GM19025 (cell line): ENCODE measurements at regions not wholly inside any gene's neighbourhood (a gene's known extent, or its start where the extent isn't known, plus 50 kb on each side); places are given as distances from the start of the nearest gene placed in this dataset.
"Not testable (repeated sequence)": the region's sequence is repeated elsewhere in the genome, so short reads cannot be mapped to it uniquely, and the experiment has no call there.

Source experiments
- ATAC-seq: cut with Tn5 transposase; IDR thresholded peaks from one replicate; pipeline ENCODE4 v1.9.1; 2021; ENCODE audit warnings: mild to moderate bottlenecking, low read depth, moderate library complexity; ENCODE audit not compliant: unreplicated experiment

DNA sequence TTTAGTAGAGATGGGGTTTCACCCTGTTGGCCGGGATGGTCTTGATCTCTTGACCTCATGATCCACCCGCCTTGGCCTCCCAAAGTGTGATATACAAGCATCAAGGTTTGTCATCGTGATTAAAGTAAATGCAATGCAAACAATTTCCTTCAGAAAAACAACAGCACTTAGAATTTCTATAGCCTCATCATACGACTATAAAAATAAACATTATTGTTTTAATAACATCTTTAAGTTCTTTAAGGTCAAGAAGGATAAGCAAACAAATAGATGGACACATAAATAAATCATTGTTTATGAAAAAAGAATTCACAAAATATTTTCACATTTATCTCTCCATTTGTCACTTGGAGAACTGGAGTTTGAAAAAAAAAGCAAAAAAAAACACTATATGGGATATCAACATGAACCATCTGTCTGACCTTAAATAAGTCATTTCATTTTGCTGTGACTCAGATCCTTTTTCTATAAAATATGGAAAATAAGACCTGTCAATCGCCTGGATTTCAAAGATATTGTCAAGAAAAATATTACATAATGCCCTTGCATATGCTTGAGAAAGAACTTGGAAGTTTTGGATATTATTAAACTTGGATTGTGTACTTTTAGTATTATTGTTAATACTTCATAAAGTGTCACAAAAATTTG, 642.0 kb upstream of the KCNMB2 start:
- no peak for ATAC-seq

DNA sequence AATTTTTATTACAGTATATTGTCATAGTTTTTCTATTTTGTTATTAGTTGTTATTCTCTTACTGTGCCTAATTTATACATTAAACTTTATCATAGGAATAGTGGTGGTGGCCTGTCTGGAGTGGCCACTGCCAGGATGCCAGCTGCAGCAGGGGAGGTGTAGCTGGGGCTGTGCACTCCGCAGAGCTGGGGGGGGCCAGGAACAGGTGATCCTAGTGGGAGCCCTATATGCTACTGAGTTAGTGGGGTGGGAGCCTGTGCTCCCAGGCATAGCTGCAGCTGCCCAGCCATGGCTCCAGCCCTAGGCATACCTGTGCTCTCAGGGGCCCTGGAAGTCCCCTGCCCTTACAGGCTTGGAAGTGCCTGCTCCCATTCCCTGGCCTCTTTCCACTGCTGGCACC, 638.1 kb upstream of the KCNMB2 start:
- no peak for ATAC-seq

DNA sequence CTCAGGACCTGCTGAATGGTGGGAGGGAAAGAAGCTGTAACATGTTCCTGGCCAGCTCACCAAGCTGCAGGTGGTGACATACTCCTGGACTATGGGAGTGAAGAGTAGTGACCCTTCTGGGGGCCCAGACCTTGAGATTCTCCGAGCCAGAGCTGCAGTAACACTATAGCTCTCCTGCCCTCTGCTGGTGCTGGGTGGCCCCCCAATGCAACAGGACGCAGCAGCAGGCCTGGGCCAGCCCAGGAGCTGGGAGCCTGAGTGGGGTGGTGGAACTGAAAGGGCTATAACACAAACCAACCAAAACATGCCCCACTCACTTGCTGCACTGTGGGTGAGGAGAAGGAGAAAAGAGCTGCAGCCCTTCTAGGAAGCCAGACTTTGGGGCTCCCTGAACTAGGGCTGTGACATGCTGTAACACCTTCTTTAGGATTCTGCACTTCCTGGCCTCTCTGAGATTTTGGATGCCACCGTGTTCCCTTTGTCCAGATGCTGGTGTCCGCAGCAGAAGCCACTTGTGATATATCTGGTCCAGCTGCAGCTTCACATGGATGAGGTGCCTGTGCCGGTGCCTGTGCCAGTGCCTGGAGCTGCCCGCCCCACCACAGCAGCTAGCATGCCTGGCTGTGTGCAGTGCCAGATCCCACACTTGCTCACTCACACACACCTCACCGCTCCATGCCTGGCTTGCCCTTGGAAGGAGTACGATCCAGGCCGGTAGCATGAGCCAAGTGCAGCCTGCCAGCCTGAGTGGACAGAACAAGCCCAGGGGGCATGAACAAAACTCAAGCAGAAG, 636.8 kb upstream of the KCNMB2 start:
- ATAC-seq: no peak

DNA sequence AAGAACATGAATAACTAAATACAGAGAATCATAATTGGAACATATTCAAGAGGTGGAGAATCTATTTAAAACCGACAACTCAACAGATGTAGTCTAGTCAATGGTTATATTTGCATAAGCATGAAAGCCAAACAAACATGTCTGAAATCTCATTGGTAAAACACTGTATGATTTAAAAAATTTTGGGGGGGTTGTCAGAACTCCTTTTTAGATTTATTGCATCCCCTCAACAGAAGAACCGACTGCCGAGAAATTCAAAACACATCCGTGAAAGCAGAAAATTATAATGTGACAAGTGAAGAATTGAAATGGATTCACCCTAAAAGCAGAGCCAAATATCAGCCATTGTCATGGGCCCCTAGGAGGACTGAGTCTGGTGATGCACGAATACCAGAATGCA, 633.4 kb upstream of the KCNMB2 start:
- ATAC-seq: no peak

DNA sequence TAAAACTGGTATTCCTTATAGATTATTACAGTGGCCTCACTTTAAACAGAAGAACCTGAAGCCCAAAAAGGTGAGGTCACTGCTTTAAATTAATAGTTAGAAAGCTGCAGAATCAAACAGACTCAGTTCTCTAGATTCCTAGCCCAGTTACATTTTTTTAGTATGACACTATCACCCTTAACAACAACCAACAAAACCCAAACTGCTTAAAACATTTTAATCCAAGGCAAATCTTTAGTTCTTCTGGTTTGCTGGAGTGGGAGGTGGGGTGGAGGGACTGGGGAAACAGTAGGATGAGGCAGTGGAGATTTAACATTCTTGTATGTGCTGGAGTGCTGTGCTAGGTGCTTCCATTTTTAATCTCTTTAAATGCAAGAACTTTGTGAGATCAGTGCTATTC, 631.6 kb upstream of the KCNMB2 start:
- ATAC-seq: no peak

DNA sequence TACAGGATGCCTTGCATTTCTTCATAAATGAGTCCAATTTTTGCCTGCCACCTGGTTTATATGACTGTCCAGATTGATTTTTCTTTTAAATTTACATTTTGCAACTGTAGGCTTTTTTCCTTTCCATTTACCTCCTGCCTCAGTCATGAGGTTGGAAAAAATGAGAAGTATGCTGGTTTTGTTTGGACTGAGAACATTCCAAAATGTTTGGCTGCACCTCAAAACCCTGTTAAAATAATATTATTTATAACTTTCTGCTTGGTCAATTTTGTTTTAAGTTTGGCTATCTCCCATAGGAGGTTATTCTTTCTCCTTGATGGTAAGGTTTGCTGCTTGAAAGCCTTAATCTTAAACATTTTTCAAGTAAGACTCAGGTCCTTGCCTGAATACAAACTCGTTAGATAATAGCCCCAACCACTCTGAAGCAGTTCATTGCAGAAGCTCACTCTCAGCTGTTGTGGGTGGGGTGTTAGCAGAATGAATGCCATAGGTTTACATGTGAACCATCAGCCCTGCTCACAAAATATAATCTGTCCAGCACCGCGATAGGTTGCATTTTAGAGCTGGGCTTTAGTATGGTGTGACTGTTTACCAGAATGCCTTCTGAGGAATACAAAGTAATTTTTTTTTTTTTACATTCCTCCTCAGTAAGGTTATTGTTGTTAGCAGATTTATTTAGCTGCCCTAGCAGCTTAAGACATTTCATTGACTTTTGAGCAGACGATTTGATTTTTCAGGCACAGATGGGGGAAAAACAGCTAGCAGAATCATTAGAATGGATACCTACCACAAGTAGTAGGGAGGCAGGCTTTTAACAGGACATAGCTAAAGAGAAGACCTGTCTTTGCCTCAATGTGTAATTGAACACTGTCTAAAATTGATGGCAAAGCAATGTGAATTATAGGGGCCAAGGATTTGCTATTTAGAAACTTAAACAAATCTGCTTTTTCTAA, 630.8 kb upstream of the KCNMB2 start:
- ATAC-seq: no peak

DNA sequence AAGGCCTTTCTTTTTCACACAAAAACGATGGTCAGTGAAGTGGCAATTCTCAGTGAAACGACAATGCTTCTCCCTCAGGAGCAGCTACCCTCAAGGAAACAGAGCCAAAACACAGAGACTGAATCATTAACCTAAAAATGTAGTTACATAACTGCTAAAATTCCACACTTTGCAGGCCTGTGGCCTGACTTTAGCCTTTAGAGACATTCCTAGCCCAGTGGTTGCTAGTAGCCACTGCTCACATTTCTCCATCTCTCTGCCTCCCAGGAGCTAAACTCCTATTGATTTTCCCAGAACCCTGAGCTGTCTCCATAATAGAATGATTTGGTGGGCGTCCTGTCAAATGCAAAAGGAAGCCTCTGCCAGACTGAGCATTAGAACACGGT, 630.1 kb upstream of the KCNMB2 start:
- ATAC-seq: no peak

DNA sequence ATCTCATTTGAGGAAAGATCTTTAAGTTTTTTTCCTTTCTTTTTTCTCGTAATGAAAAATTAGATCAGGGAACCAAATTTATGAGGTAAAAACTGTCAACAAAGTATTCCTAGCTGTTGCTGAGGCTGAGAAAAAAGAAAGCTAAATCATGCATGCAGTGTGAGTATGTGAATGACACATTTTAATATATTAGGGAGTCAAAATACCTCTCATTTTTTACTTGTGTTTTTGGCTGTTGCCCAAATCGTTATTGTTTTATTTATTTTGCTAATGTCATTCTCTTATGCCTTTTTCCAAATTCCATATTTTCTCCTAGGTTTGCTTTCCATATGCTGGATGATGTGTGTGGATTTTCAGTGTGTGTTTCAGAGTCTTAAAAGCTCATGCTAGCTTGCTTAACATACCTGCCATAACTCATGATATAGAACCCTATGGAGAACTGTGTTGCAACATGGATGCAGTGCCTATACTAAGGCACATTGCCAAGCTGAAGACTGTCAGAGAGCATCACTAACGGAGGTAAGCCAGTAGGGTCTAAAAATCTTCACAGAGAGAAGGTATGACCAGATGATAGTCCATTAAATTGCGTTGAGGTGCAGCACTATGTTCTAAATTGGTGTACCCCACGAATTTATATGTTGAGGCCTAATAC, 629.5 kb upstream of the KCNMB2 start:
- no peak for ATAC-seq

DNA sequence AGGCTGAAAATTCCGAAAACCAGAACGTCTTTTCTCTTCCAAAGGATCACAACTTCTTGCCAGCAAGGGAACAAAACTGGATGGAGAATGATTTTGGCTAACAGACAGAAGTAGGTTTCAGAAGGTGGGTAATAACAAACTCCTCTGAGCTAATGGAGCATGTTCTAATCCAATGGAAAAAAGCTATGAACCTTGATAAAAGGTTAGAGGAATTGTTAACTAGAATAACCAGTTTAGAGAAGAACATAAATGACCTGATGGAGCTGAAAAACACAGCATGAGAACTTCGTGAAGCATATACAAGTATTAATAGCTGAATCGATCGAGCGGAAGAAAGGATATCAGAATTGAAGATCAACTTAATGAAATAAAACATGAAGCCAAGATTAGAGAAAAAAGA, 626.7 kb upstream of the KCNMB2 start:
- not testable (repeated sequence) for ATAC-seq

DNA sequence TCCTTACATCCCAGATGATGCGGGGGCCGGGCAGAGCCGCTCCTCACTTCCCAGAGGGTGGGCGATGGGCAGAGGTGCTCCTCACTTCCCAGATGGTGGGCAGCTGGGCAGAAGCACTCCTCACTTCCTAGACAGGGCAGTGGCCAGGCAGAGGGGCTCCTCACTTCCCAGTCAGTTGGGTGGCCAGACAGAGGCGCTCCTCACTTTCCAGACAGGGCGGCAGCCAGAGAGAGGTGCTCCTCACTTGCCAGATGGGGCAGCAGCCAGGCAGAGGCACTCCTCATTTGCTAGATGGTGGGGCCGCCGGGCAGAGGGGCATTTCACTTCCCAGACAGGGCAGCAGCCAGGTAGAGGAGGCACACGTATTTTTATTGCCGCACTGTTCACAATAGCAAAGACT, 622.0 kb upstream of the KCNMB2 start:
- ATAC-seq: no peak

DNA sequence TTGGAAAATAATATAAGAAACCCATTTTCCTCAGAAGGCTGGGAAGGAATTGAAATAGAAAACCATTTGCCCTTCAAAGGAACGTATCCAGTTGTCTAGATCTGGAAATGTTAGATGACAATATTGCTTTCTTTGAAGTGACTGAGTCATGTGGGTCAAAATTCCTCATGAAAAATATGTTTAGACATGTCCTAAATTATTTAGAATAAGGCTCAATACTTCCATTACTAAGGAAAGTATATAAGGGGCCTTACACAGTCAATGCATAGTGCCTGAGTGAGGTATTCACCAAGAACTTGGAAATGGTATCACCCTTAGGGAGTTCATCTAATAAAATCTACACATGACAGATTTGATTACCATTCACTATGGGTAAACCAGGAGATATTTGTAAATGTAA, 619.8 kb upstream of the KCNMB2 start:
- ATAC-seq: no peak

DNA sequence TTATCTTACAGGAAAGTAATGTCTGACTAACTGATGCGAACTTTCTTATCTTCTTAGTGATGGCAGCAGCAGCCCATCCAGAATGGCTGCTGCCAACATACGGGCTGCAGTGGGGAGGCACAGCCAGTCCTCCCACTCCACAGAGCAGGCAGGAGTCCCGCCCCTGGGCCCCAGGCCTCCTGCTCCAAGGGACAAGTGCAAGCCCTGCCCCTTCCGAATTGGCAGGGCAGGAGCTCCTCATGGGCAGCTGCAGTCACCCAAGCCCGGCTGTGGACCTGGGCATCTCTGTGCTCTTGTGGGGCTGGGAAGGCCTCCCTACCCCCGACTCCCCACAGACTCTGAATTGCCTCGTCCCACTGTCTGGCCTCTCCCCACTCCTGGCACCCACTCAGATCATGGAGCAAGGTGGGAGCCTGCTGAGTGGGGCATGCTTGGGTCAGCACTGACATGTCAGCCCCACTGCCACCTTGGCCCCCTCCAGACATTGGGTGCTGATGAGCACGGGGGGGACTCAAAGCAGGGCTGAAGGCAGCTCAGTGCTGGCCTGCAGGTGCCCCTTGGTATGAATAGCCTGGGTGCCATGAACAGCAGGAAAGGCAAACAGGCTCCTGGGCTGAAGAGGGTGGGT, 618.9 kb upstream of the KCNMB2 start:
- no peak for ATAC-seq

DNA sequence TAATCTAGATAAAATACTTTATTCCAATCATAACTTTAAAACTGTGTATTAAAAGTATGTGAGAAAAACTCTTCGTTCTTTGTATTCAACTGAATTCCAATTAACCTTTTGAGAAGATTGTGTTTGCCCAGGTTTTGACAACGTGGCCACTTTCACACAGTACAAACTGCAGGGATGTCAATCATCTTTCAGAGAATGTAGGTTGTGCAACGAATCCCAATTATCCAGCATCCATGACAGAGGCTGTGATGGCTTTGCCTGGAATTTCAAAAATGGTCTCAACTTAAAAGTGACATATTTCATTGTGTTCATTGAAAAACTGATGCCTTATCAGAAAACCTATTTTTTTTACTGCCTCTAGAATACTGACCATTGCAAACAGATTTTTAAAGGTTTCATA, 615.1 kb upstream of the KCNMB2 start:
- no peak for ATAC-seq

DNA sequence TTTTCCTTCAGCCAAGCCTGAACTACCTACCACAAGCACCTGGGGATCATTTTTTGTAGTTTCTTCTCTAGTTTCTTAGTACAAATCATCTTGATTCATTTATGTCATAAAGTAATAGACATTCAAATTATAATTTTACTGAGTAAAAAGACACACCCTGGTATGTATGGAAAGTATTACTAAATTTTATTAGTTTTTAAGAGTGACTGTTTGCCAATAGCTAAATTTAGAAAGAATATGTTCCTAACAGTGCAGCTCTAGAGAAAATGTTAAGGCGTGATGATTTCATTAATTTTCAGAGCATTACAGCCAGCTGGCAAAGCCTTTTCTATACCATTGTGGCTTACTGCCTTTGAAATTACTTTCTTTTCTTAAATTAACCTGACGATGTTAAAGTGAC, 612.0 kb upstream of the KCNMB2 start:
- ATAC-seq: no peak

DNA sequence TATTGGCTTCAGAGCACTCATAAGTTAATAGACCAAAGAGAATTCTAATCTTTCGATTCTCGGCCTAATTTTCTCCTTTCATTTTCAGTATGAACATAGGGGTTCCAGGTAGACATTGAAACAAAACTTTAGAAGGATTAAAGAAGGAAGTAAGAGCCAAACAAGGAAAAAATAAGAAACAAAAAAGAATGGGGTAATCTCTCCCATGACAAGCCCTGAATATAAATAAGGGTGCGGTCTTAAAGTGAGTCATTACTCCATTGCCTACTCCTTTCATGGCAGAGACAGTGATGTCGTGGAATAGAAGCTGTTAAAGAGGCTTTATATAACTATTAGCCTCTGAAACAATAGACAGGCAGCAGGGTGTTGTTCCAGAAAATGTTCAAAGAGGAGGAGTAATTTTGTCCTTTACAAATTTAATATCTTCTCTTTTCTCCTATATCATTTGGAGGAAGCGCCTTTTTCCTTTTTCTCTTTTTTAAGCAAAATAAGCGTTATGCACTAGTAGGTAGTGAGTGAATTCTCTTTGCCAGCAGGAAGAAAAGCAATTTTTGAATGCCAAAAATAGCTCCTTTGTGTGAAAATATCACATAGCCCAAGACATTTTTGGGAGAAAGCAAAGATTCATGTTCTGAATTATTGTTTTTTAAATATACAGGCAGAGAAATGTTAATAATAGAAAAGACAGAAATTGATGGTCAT, 607.9 kb upstream of the KCNMB2 start:
- ATAC-seq: peak; percentile 58

DNA sequence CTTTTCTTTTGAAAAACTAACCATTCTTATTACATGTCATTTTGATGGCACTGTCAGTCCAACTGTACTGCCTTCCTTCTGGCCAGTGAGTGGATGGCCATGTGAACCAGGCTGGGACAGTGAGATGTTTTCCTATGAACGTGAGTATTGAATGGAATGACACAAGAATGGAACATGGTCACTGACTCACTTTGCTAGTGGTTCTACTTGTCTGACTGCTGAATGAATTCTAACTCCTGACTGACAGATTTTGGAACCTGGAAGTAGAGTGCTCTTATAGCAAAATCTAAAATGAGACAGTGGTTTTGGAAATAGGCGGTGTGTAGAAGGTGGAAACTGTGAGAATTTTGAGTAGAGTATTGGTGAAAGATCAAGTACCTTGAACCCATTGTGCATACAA, 606.9 kb upstream of the KCNMB2 start:
- ATAC-seq: no peak

DNA sequence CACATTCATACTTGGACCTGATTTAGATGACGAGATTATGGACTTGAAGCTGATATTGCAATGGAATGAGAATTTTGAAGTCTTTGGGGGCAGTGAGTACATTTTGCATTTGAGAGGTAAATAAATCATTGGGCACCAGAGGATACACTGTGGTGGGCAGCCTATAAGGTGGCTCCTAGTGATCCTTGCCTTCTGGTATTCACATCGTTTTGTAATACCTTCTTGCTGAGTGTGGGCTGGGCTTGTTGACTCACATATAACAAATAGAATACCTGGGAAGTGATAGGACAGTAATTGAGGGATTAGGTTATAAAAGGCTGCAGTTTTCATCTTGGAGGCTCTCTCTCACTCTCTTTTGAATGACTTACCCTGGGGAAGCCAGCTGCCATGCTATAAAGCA, 605.5 kb upstream of the KCNMB2 start:
- no peak for ATAC-seq

DNA sequence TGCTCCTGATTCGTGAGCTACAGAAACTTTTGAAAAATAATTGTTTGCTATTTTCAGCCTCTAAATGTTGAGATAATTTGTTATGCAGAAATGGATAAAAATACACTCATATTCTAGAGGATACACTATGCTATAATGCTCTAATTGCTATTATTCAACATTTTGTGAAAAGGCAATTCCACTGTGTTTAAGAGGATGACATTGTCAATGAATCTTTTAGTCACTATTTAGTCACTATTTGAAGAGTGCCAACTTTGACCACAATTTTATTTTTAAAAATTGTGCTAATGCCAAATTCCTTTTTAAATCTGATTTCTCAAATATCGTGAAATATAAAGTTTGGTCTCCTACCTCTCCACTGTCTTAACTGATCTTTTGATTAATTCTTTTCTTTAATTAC, 604.9 kb upstream of the KCNMB2 start:
- no peak for ATAC-seq

DNA sequence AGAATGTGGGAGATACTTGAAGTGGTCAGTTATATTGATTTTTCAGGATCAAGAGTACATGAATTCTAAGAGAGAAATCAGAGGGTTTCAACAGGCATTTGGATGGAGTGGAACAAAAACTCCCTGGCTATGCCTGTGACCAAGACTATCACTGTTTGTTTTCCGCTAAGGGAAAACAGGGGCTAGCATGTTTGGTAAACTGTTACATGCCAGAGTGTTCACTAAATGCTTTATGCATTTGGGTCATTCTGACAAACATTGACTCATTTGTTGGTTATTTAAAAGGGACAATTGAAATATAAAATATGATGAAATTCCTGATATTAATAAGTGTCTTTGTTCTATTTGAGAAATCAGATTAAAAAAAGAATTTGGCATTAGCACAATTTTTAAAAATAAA, 603.9 kb upstream of the KCNMB2 start:
- ATAC-seq: no peak
